ENCODE measurements at regions not wholly inside any gene's neighbourhood (a gene's known extent, or its start where the extent isn't known, plus 50 kb on each side); places are given as distances from the start of the nearest gene placed in this dataset.

GRCh38 chr17:77558846-77559626 is 399.5 kb upstream of the TNRC6C start:
- TF ChIP-seq TCF12 (IDR thresholded peaks at IDR 0.05; ENCODE audit: low read depth) (no peak), TEAD4 (IDR thresholded peaks at IDR 0.05) (no peak), USF1 (IDR thresholded peaks at IDR 0.05) (no peak), EP300 (IDR thresholded peaks at IDR 0.05; ENCODE audit: borderline replicate concordance) (no peak), FOXM1 (IDR thresholded peaks at IDR 0.05; ENCODE audit: borderline replicate concordance, low read depth) (no peak), ZBTB7A (IDR thresholded peaks at IDR 0.05; ENCODE audit: low read depth) (no peak), YY1 (IDR thresholded peaks at IDR 0.05; ENCODE audit: low read depth) (no peak), EGR1 (IDR thresholded peaks at IDR 0.05) (no peak), TAF1 (IDR thresholded peaks at IDR 0.05; ENCODE audit: low read depth) (no peak), CEBPB (IDR thresholded peaks at IDR 0.05) (no peak), CREB1 (IDR thresholded peaks at IDR 0.05; ENCODE audit: low read depth) (no peak), NFIC (IDR thresholded peaks at IDR 0.05) (no peak), RAD21 (IDR thresholded peaks at IDR 0.05; ENCODE audit: low read depth) (no peak), REST (IDR thresholded peaks at IDR 0.05; ENCODE audit: low read depth) (no peak)
- TF ChIP-seq, protein P1, sequence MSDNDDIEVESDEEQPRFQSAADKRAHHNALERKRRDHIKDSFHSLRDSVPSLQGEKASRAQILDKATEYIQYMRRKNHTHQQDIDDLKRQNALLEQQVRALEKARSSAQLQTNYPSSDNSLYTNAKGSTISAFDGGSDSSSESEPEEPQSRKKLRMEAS (IDR thresholded peaks at IDR 0.05), result no peak

DNA sequence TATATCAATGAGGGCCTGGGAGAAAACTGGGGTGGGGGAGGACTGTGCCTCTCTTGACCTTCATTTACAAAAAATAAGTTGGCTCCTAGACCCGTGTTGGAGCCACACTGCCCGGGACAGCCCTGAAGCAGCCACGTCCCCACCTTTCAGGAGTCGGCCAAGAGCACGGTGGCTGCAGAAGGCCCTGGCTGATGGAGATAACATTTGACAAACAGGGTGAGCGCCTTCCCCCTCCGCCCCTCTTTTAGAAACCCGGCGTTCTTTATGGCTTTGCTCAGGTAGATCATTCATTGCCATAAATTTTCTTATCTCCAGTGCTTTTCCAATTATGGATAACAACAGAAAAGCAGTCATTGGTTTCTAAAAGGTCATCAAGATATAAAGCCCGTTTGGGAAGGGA is 398.1 kb upstream of the TNRC6C start:
- TF ChIP-seq CREB1 (IDR thresholded peaks at IDR 0.05; ENCODE audit: low read depth), result no peak
- no peak for TF ChIP-seq NFIC (IDR thresholded peaks at IDR 0.05)
- no peak for TF ChIP-seq ZBTB7A (IDR thresholded peaks at IDR 0.05; ENCODE audit: low read depth)
- TF ChIP-seq USF1 (IDR thresholded peaks at IDR 0.05), result no peak
- TF ChIP-seq TCF12 (IDR thresholded peaks at IDR 0.05; ENCODE audit: low read depth), result no peak
- TF ChIP-seq YY1 (IDR thresholded peaks at IDR 0.05; ENCODE audit: low read depth), result no peak
- no peak for TF ChIP-seq FOXM1 (IDR thresholded peaks at IDR 0.05; ENCODE audit: borderline replicate concordance, low read depth)
- no peak for TF ChIP-seq TEAD4 (IDR thresholded peaks at IDR 0.05)
- no peak for TF ChIP-seq CEBPB (IDR thresholded peaks at IDR 0.05)
- no peak for TF ChIP-seq RAD21 (IDR thresholded peaks at IDR 0.05; ENCODE audit: low read depth)
- no peak for TF ChIP-seq EP300 (IDR thresholded peaks at IDR 0.05; ENCODE audit: borderline replicate concordance)
- TF ChIP-seq TAF1 (IDR thresholded peaks at IDR 0.05; ENCODE audit: low read depth), result no peak
- TF ChIP-seq EGR1 (IDR thresholded peaks at IDR 0.05), result no peak
- TF ChIP-seq REST (IDR thresholded peaks at IDR 0.05; ENCODE audit: low read depth), result no peak
- TF ChIP-seq, protein P1 (IDR thresholded peaks at IDR 0.05), result no peak

DNA sequence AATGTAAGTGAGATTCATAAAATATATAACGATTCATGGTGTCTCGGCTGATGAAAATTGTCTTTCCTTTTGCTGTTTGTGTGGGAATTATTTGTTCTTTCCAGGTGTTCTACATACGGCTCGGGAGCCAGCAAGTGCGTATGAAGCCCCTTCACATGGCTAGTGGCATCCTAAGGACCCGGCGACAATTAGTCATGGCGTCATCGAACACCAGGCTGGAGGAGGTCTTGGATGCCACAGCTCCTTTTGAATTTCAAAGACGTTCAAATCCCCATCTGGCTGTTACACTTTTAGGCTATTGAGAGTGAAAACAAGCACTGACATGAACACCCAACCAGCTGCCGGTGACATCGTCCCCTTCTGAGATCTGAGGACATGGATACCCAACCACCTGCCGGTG is 397.7 kb upstream of the TNRC6C start:
- no peak for TF ChIP-seq NFIC (IDR thresholded peaks at IDR 0.05)
- TF ChIP-seq CEBPB (IDR thresholded peaks at IDR 0.05), result no peak
- no peak for TF ChIP-seq REST (IDR thresholded peaks at IDR 0.05; ENCODE audit: low read depth)
- no peak for TF ChIP-seq TCF12 (IDR thresholded peaks at IDR 0.05; ENCODE audit: low read depth)
- TF ChIP-seq RAD21 (IDR thresholded peaks at IDR 0.05; ENCODE audit: low read depth), result no peak
- TF ChIP-seq YY1 (IDR thresholded peaks at IDR 0.05; ENCODE audit: low read depth), result no peak
- TF ChIP-seq EP300 (IDR thresholded peaks at IDR 0.05; ENCODE audit: borderline replicate concordance), result no peak

- TF ChIP-seq, protein P1 (IDR thresholded peaks at IDR 0.05), result no peak
- TF ChIP-seq YY1 (IDR thresholded peaks at IDR 0.05; ENCODE audit: low read depth), result no peak
- TF ChIP-seq EGR1 (IDR thresholded peaks at IDR 0.05), result no peak
- TF ChIP-seq TEAD4 (IDR thresholded peaks at IDR 0.05), result no peak
- no peak for TF ChIP-seq REST (IDR thresholded peaks at IDR 0.05; ENCODE audit: low read depth)
- no peak for TF ChIP-seq TCF12 (IDR thresholded peaks at IDR 0.05; ENCODE audit: low read depth)
- TF ChIP-seq CEBPB (IDR thresholded peaks at IDR 0.05), result no peak
- no peak for TF ChIP-seq TAF1 (IDR thresholded peaks at IDR 0.05; ENCODE audit: low read depth)
- TF ChIP-seq FOXM1 (IDR thresholded peaks at IDR 0.05; ENCODE audit: borderline replicate concordance, low read depth), result no peak
- no peak for TF ChIP-seq USF1 (IDR thresholded peaks at IDR 0.05)
- TF ChIP-seq CREB1 (IDR thresholded peaks at IDR 0.05; ENCODE audit: low read depth), result no peak
- no peak for TF ChIP-seq NFIC (IDR thresholded peaks at IDR 0.05)
- TF ChIP-seq ZBTB7A (IDR thresholded peaks at IDR 0.05; ENCODE audit: low read depth), result no peak
- TF ChIP-seq RAD21 (IDR thresholded peaks at IDR 0.05; ENCODE audit: low read depth), result no peak
- TF ChIP-seq EP300 (IDR thresholded peaks at IDR 0.05; ENCODE audit: borderline replicate concordance), result no peak
Measured at GRCh38 chr17:77563439-77564102, 394.9 kb upstream of the TNRC6C start.

Measured in Ishikawa (cell line).